Thymus (tissue), 11 donors: ENCODE measurements at regions not wholly inside any gene's neighbourhood (a gene's known extent, or its start where the extent isn't known, plus 50 kb on each side); places are given as distances from the start of the nearest gene placed in this dataset.
"Not testable (repeated sequence)": the region's sequence is repeated elsewhere in the genome, so short reads cannot be mapped to it uniquely, and the experiment has no call there.

Experiments
- DNase-seq, 9 donors: peaks; one replicate each; pipeline ENCODE4 v3.0.0-alpha.2; 2013; ENCODE audit warnings: low spot score in 9 of 9, low read depth in 6 of 9, missing footprints in 1 of 9
- H3K27ac ChIP-seq, 2 donors: one replicate each; pipeline ENCODE4 v1.5.1; 2013; ENCODE audit warnings: control low read depth in 1 of 2, low read depth in 1 of 2, low read length in 1 of 2, mild to moderate bottlenecking in 1 of 2, moderate library complexity in 1 of 2
- H3K27me3 ChIP-seq, 2 donors: one replicate each; pipeline ENCODE4 v1.5.1; 2013; ENCODE audit warnings: low read length in 1 of 2; ENCODE audit not compliant: control insufficient read depth in 2 of 2, insufficient read depth in 1 of 2
- H3K36me3 ChIP-seq, 2 donors: one replicate each; pipeline ENCODE4 v1.5.1; 2013; ENCODE audit warnings: low read length in 1 of 2, mild to moderate bottlenecking in 1 of 2, moderate library complexity in 1 of 2; ENCODE audit not compliant: control insufficient read depth in 2 of 2, insufficient read depth in 2 of 2
- H3K4me1 ChIP-seq, 2 donors: one replicate each; pipeline ENCODE4 v1.5.1; 2013; ENCODE audit warnings: low read length in 2 of 2; ENCODE audit not compliant: control insufficient read depth in 2 of 2, insufficient read depth in 2 of 2
- H3K4me3 ChIP-seq, 2 donors: one replicate each; pipeline ENCODE4 v1.5.1; 2013; ENCODE audit warnings: low read length in 2 of 2, control low read depth in 1 of 2, mild to moderate bottlenecking in 1 of 2
- H3K9me3 ChIP-seq, 2 donors: one replicate each; pipeline ENCODE4 v1.5.1; 2013; ENCODE audit warnings: low read length in 1 of 2, mild to moderate bottlenecking in 1 of 2; ENCODE audit not compliant: control insufficient read depth in 2 of 2, insufficient read depth in 1 of 2
- WGBS: extraction: QIAGEN DNeasy Blood & Tissue Kit; methylation state at CpG from one replicate; pipeline ENCODE4 v1.1.7; 2013; 5-methylcytosine and 5-hydroxymethylcytosine counted together
- donor health status: healthy.

GRCh38 chr9:86575825-86576525, 221.8 kb upstream of the TUT7 start:
- H3K36me3 ChIP-seq, result no peaks in the 10 kb centered on the region
- no peaks in the 10 kb centered on the region for H3K9me3 ChIP-seq
- DNase-seq, result no peak
- no peak overlapping the region for H3K27ac ChIP-seq
- H3K4me1 ChIP-seq, result no peaks in the 10 kb centered on the region
- 92% methylated on average over 9 of the region's 9 CpGs for WGBS
- no peaks in the 10 kb centered on the region for H3K27me3 ChIP-seq
- H3K4me3 ChIP-seq, result no peak overlapping the region

DNA sequence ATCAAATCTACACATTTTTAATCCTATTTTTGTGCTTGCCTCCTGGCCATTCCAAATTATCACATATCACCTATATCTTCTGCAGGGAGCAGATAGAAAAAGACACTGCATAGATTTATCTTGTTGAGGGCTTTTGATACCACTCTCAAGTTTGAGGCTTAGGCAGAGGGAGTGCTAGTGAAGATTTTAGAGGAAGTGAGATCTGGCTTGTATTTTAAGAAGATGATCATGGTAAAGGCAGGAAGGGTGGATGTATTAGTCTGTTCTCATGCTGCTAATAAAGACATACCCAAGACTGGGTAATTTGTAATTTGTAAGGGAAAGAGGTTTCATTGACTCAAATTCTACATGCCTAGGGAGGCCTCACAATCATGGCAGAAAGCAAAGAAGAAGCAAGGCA, 220.9 kb upstream of the TUT7 start:
- Histone ChIP-seq H3K4me3 (no peak overlapping the region), H3K27ac (no peak overlapping the region), H3K27me3 (no peaks in the 10 kb centered on the region), H3K36me3 (no peaks in the 10 kb centered on the region), H3K9me3 (no peaks in the 10 kb centered on the region), H3K4me1 (no peaks in the 10 kb centered on the region)
- no peak for DNase-seq

GRCh38 chr9:86573886-86574285, 219.7 kb upstream of the TUT7 start:
- WGBS, result 84% methylated on average over 2 of the region's 2 CpGs
- Histone ChIP-seq H3K27ac (no peak overlapping the region), H3K36me3 (no peaks in the 10 kb centered on the region), H3K4me3 (no peak overlapping the region), H3K4me1 (no peaks in the 10 kb centered on the region), H3K27me3 (no peaks in the 10 kb centered on the region), H3K9me3 (no peaks in the 10 kb centered on the region)
- no peak for DNase-seq

GRCh38 chr9:86572904-86573303, 218.7 kb upstream of the TUT7 start:
- no peak overlapping the region for H3K4me3 ChIP-seq
- H3K27me3 ChIP-seq, result no peaks in the 10 kb centered on the region
- no peak overlapping the region for H3K27ac ChIP-seq
- no peak for DNase-seq
- H3K4me1 ChIP-seq, result no peaks in the 10 kb centered on the region
- no peaks in the 10 kb centered on the region for H3K36me3 ChIP-seq
- H3K9me3 ChIP-seq, result no peaks in the 10 kb centered on the region

DNA sequence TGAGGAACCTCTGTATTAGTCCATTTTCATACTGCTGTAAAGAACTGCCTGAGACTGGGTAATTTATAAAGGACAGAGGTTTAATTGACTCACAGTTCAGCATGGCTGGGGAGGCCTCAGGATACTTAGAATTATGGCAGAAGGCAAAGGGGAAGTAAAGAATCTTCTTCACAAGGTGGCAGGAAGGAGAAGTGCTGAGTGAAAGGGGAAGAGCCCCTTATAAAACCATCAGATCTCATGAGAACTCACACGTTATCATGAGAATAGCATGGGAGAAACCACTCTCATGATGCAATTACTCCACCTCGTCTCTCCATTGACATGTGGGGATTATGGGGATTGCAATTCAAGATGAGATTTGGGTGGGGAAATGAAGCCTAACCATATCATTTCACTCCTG, 211.4 kb upstream of the TUT7 start:
- not testable (repeated sequence) for H3K4me1 ChIP-seq, H3K9me3 ChIP-seq, H3K27me3 ChIP-seq, H3K36me3 ChIP-seq, H3K27ac ChIP-seq, DNase-seq, H3K4me3 ChIP-seq
- 65% methylated on average over 2 of the region's 2 CpGs for WGBS

- no peak for DNase-seq
- no peak overlapping the region for H3K27ac ChIP-seq
- 91% methylated on average over 5 of the region's 5 CpGs for WGBS
- H3K9me3 ChIP-seq, result no peaks in the 10 kb centered on the region
- H3K27me3 ChIP-seq, result no peaks in the 10 kb centered on the region
- no peak overlapping the region for H3K4me3 ChIP-seq
- no peaks in the 10 kb centered on the region for H3K36me3 ChIP-seq
- no peaks in the 10 kb centered on the region for H3K4me1 ChIP-seq
Observed at GRCh38 chr9:86563936-86564335, 209.7 kb upstream of the TUT7 start.

DNA sequence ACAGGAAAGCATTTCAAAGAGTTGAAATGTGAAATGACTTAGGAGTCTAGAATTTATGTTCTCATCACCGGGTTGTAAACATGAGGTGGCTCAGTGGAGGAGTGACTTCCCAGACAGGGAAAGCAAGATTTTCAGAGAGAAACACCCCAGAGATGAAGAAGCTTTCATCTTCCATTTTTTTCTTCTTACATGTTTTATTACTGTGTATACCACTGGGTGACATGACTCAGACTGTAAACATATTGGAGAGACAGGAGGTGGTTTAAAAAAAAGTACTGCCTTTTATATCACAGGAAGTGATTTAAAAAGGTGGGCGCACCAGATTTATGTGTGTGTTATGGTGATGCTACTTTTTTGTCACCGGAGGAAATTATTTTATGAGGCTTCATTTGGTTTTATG, 209.1 kb upstream of the TUT7 start:
- Histone ChIP-seq H3K36me3 (no peaks in the 10 kb centered on the region), H3K27me3 (no peaks in the 10 kb centered on the region), H3K4me3 (no peak overlapping the region), H3K9me3 (no peaks in the 10 kb centered on the region), H3K4me1 (no peaks in the 10 kb centered on the region), H3K27ac (no peak overlapping the region)
- WGBS, result 74% methylated on average over 3 of the region's 3 CpGs
- no peak for DNase-seq

- Histone ChIP-seq H3K27ac (no peak overlapping the region), H3K4me1 (no peaks in the 10 kb centered on the region), H3K27me3 (no peaks in the 10 kb centered on the region), H3K36me3 (no peaks in the 10 kb centered on the region), H3K4me3 (no peak overlapping the region), H3K9me3 (no peaks in the 10 kb centered on the region)
- DNase-seq, result no peak
- WGBS, result 69% methylated on average over 5 of the region's 5 CpGs
Observed at GRCh38 chr9:86562691-86563090, 208.5 kb upstream of the TUT7 start.

DNA sequence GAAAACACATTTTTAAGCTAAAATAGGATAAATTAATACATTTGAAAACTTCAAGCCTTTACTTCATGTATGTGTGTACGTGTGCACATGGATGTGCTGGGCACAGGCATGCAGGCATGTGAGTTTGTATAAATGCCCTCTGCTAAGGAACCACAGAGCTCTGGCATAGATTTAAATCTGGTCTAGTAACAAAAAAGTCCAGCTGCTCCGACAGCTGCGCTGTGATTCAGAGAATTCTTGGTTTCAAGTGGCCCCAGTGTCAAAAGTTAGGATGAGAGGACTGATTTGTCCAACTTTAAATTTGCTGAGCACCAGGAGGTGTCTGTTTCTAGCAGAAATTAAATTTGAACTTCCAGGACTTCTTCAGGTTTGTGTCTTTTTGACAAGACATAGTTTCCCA, 203.7 kb upstream of the TUT7 start:
- Histone ChIP-seq H3K27ac (no peak overlapping the region), H3K36me3 (no peaks in the 10 kb centered on the region), H3K4me3 (no peak overlapping the region), H3K9me3 (no peaks in the 10 kb centered on the region), H3K4me1 (no peaks in the 10 kb centered on the region), H3K27me3 (no peaks in the 10 kb centered on the region)
- WGBS, result 97% methylated on average over 3 of the region's 3 CpGs
- DNase-seq, result no peak
